GM20000 (cell line): ENCODE measurements at regions not wholly inside any gene's neighbourhood (a gene's known extent, or its start where the extent isn't known, plus 50 kb on each side); places are given as distances from the start of the nearest gene placed in this dataset.

Source experiments
- DNase-seq: peaks from one replicate; pipeline ENCODE4 v3.0.0; 2012; ENCODE audit warnings: low spot score
- TF ChIP-seq, protein P1 (sequence below): IDR thresholded peaks from 2 replicates; pipeline ENCODE4 v1.5.1; 2012; ENCODE audit warnings: mild to moderate bottlenecking, control low read depth; ENCODE audit errors: extremely low read depth, missing control alignments

DNA sequence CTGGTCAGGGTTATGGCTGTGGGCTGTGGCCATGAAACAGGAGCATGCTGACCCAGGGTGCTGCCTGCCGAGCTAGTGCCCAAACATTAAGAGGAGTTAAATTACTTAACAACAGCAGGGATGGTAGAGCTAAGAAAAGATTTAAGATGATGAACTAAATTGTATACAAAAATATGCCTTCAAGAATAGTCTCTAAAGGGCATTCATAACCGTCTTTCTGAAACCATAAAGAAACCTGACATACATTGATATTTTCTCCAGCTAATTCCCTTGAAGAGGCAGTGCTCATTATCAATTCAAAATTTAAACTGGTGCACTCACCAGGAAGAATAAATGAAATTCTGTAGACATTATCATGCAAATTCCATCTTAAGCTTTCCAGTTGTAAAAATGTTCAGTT, 265.8 kb upstream of the TAC1 start:
- no peak for DNase-seq
- TF ChIP-seq, protein P1, sequence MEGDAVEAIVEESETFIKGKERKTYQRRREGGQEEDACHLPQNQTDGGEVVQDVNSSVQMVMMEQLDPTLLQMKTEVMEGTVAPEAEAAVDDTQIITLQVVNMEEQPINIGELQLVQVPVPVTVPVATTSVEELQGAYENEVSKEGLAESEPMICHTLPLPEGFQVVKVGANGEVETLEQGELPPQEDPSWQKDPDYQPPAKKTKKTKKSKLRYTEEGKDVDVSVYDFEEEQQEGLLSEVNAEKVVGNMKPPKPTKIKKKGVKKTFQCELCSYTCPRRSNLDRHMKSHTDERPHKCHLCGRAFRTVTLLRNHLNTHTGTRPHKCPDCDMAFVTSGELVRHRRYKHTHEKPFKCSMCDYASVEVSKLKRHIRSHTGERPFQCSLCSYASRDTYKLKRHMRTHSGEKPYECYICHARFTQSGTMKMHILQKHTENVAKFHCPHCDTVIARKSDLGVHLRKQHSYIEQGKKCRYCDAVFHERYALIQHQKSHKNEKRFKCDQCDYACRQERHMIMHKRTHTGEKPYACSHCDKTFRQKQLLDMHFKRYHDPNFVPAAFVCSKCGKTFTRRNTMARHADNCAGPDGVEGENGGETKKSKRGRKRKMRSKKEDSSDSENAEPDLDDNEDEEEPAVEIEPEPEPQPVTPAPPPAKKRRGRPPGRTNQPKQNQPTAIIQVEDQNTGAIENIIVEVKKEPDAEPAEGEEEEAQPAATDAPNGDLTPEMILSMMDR = no peak

- DNase-seq = no peak
- TF ChIP-seq, protein P1 = no peak
These were observed 264.7 kb upstream of the TAC1 start for GRCh38 chr7:97466999-97467740.

DNA sequence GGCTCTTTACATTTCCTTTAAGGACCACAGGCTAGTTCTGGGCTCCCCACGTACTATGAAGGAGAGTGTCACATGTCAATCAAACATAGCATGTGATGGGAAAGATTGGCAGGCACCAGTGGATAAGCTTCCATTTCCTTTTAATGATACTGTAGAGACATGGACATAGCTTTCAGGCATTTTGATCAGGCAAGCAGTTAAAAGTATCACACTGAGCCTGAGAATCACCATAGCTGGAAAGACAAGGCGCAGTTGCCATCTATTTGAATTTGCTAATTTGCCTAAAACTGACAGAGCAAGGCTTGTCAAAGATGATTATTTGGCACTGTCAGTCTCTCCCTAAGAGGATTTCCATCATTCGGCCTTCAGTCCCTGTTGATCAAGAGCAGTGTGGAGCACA, 263.4 kb upstream of the TAC1 start:
- TF ChIP-seq, protein P1 = no peak
- DNase-seq = no peak

DNA sequence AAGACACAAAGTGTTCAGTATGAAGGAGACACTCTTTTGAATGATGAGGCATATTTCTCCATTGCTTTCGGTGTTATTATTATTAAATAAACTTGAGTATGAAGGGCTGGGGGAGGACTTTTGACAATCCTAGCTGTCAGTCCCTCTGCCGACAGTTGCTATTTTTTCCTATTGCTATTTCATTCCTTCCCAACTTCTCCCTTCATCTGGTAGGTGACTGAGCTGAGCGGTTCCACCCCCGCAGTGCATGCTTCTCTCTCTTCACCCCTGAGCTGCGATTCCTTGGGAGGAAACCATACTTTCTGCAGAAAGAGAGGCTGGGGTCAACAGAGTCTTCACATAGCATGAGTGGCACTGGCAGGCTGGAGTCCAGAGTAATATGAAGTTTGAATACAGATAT, 261.2 kb upstream of the TAC1 start:
- DNase-seq = no peak
- TF ChIP-seq, protein P1 = no peak

- DNase-seq = no peak
- TF ChIP-seq, protein P1 = no peak
These were observed 260.4 kb upstream of the TAC1 start for GRCh38 chr7:97471491-97471890.

DNA sequence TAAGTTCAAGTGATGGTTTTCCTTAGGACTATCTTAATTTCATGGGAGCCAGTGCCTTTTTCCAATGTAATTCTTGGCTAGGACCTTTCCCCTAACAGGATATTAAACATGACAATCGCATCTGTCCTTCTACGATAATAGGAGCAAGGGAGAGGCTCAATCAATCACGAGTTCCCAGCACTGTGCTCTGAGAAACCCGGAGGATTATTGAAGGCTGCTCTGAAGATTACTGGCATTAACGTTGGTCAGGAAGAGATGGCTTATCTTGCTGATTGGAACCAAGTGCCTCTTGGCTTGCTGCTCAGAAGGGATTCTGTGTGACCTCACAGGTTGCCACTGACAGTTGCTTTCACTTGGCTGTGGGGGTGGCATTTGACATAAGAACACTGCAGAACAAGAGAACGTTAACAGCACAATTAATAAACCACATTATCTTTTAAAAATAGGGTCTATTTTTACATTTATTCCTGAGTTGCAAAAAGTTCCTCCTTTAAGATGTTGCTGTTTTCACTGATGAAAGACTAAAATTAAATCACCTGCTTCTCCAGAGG, 252.1 kb upstream of the TAC1 start:
- TF ChIP-seq, protein P1 = no peak
- no peak for DNase-seq

GRCh38 chr7:97480772-97481390, 251.0 kb upstream of the TAC1 start:
- DNase-seq = no peak

More at GRCh38 chr7:97480772-97481390, 251.0 kb upstream of the TAC1 start:
- TF ChIP-seq, protein P1 = no peak
